ENCODE measurements at regions not wholly inside any gene's neighbourhood (a gene's known extent, or its start where the extent isn't known, plus 50 kb on each side); places are given as distances from the start of the nearest gene placed in this dataset.

GRCh38 chr22:47323518-47323917 is 561.1 kb downstream of the TBC1D22A start:
- TF ChIP-seq CTCF (IDR thresholded peaks at IDR 0.05) (no peak), EZH2 (IDR thresholded peaks at IDR 0.05; ENCODE audit: borderline replicate concordance, insufficient read depth, low read depth, low read length, poor library complexity, severe bottlenecking) (no peak)
